GM10266 (cell line): ENCODE measurements at regions not wholly inside any gene's neighbourhood (a gene's known extent, or its start where the extent isn't known, plus 50 kb on each side); places are given as distances from the start of the nearest gene placed in this dataset.

Experiments
- DNase-seq: peaks from one replicate; pipeline ENCODE4 v3.0.0; 2012; ENCODE audit errors: extremely low spot score
- TF ChIP-seq, protein P1 (sequence below): IDR thresholded peaks from 2 replicates; pipeline ENCODE4 v1.5.1; 2012; ENCODE audit warnings: mild to moderate bottlenecking, low read depth; ENCODE audit not compliant: control insufficient read depth, insufficient read depth; ENCODE audit errors: missing control alignments

DNA sequence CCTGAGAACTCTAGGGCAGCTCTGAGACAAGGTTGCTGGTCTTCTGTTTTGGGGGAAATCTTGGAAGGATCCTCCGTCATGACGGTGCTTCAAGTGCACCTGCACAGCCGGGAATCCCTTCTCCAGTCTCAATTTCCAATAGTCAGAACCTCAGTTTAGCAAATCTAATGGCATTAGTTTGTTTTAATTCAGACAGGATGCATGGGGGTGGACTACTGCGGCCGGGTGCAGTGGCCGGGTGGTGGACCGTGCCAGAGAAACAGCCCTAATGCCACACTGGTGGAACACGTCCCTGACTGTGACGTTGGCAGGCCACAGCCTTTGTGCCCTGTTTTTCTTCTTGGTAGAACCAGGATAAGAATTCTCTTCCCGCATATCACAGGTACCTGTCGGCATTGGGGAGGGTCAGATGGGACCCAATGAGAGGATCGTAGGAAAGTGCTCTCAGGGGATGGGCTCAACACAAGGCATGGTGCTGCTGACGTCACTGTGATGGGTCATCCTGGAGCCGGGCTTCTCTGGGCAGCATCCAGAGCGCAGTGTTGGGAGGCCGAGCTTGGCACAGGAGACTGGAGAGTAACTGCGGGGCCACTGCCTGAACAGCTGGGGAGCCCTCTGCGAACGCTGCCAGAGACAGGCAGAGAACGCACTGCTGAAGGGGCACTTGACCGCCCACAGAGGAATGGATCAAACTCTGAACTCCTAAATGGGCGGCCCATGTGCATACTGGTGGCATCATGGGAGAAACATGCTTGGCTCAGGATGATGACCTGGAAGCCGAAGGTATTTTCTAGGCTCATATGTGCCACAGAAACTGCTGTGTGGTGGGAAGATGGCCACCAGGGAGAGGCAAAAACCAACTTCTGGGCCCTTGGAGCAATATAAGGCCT, 313.8 kb upstream of the SHH start:
- no peak for DNase-seq
- TF ChIP-seq, protein P1, sequence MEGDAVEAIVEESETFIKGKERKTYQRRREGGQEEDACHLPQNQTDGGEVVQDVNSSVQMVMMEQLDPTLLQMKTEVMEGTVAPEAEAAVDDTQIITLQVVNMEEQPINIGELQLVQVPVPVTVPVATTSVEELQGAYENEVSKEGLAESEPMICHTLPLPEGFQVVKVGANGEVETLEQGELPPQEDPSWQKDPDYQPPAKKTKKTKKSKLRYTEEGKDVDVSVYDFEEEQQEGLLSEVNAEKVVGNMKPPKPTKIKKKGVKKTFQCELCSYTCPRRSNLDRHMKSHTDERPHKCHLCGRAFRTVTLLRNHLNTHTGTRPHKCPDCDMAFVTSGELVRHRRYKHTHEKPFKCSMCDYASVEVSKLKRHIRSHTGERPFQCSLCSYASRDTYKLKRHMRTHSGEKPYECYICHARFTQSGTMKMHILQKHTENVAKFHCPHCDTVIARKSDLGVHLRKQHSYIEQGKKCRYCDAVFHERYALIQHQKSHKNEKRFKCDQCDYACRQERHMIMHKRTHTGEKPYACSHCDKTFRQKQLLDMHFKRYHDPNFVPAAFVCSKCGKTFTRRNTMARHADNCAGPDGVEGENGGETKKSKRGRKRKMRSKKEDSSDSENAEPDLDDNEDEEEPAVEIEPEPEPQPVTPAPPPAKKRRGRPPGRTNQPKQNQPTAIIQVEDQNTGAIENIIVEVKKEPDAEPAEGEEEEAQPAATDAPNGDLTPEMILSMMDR: no peak

GRCh38 chr7:156124356-156124755, 312.1 kb upstream of the SHH start:
- DNase-seq: no peak
- TF ChIP-seq, protein P1: no peak

DNA sequence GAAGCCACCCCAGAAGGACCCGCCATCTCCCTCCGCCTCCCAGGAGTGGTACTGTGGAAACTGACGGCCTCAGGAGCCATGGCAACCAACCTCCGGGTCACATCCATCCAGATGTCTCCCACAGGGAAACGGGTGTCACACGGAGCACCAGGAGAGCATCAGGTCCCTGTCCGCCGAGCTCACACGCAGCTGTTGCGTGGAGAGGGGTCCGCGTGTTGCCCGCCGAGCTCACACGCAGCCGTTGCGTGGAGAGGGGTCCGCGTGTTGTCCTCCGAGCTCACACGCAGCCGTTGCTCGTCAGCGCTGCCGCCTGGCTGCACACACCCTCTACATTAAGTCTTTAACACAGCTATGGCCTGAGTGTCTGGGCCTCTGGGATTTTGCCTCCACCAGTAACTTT, 311.1 kb upstream of the SHH start:
- TF ChIP-seq, protein P1: no peak
- no peak for DNase-seq

DNA sequence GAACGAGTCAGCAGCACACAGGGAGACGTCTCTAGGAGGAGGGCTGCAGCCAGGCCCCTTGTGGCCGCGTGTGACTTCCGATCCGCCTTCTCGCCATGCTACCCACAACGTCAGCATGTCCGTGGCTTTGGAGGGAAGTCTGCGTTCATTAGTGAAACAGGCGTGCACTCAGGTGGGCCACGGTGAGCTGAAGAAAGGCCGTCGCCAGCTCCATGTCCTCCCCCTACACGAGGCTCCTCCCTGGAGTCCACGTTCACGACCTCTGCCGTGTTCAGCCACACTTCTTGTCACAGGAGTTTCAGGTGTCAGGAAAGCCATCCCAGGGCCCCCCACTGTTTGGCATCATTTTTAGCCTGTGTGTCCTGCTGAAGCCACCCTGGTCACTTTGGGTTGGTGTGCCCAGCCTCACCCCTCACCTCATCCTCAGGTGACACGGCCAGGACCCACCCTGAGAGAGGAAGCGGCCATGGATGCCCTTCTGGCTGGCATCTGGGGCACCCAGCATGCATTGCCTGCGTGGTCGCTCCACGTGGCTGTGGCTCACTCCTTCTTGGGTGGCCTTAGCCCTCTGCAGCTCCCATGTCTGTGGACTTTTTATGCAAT, 310.6 kb upstream of the SHH start:
- TF ChIP-seq, protein P1: no peak

GRCh38 chr7:156121956-156122355, 309.7 kb upstream of the SHH start:
- TF ChIP-seq, protein P1: no peak
- no peak for DNase-seq

More for the DNA sequence above, 310.6 kb upstream of the SHH start:
- DNase-seq: no peak

GRCh38 chr7:156121434-156121833, 309.2 kb upstream of the SHH start:
- no peak for DNase-seq
- TF ChIP-seq, protein P1: no peak

DNA sequence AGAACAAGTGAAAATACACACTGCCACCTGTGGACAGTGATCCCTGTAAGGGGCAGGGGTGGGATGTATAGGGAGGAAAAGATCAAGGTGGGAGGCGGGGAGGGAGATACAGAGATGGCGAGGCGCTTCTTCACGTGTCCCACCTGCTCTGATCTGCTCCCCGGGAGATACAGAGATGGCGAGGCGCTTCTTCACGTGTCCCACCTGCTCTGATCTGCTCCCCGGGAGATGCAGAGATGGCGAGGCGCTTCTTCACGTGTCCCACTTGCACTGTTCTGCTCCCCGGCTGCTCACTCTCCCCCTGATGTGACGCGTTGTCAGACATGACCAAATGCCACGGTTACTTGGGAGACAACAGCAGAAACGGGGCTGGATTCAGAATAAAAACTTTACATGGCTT, 308.3 kb upstream of the SHH start:
- no peak for DNase-seq

More for the DNA sequence above, 308.3 kb upstream of the SHH start:
- TF ChIP-seq, protein P1: no peak
